SK-N-SH treated with all-trans-retinoic acid at 6 μM for 48 hours (cell line): ENCODE measurements at regions not wholly inside any gene's neighbourhood (a gene's known extent, or its start where the extent isn't known, plus 50 kb on each side); places are given as distances from the start of the nearest gene placed in this dataset.

Experiments used
- ATAC-seq: fragments of 200-7000 bp; cut with Tn5 transposase; 3 replicates; pipeline ENCODE4 v1.9.1; 2020; ENCODE audit warnings: mild to moderate bottlenecking, moderate library complexity
- ARNTL ChIP-seq: fragments of 450-650 bp; formaldehyde crosslinking; IDR thresholded peaks from 2 replicates; pipeline ENCODE4 v1.5.0; 2020; ENCODE audit warnings: low read depth, mild to moderate bottlenecking, moderate library complexity, borderline replicate concordance
- CSDC2 ChIP-seq: fragments of 250-450 bp; sonication (Bioruptor Pico); IDR thresholded peaks from 2 replicates; pipeline ENCODE4 v1.5.0; 2020; ENCODE audit warnings: mild to moderate bottlenecking, moderate library complexity
- CSRNP3 ChIP-seq: fragments of 250-450 bp; sonication (Bioruptor Pico); IDR thresholded peaks from 2 replicates; pipeline ENCODE4 v1.5.1; 2021; ENCODE audit warnings: mild to moderate bottlenecking, moderate library complexity
- ESRRG ChIP-seq: fragments of 250-450 bp; sonication (Bioruptor Pico); IDR thresholded peaks from 2 replicates; pipeline ENCODE4 v1.6.1; 2021; ENCODE audit warnings: mild to moderate bottlenecking
- GLIS3 ChIP-seq: fragments of 250-450 bp; sonication (Bioruptor Pico); IDR thresholded peaks from 2 replicates; pipeline ENCODE4 v1.5.0; 2020; ENCODE audit warnings: mild to moderate bottlenecking, moderate library complexity
- OSR1 ChIP-seq: fragments of 250-450 bp; sonication (Bioruptor Pico); IDR thresholded peaks from 2 replicates; pipeline ENCODE4 v1.8.0; 2022; ENCODE audit warnings: moderate library complexity, mild to moderate bottlenecking, inconsistent platforms
- POU6F1 ChIP-seq: fragments of 250-450 bp; sonication (Bioruptor Pico); IDR thresholded peaks from 2 replicates; pipeline ENCODE4 v1.8.0; 2021; ENCODE audit warnings: low read depth, mild to moderate bottlenecking, moderate library complexity, borderline replicate concordance
- RARB ChIP-seq: fragments of 250-450 bp; sonication (Bioruptor Pico); IDR thresholded peaks from 2 replicates; pipeline ENCODE4 v1.8.0; 2021; ENCODE audit warnings: mild to moderate bottlenecking, moderate library complexity
- SNAI2 ChIP-seq: fragments of 250-450 bp; sonication (Bioruptor Pico); IDR thresholded peaks from 2 replicates; pipeline ENCODE4 v1.5.0; 2020; ENCODE audit warnings: mild to moderate bottlenecking, moderate library complexity
- TCF4 ChIP-seq: fragments of 250-450 bp; sonication (Bioruptor Pico); IDR thresholded peaks from 2 replicates; pipeline ENCODE4 v1.8.0; 2021; ENCODE audit warnings: mild to moderate bottlenecking, moderate library complexity, borderline replicate concordance
- TOX ChIP-seq: fragments of 250-450 bp; sonication (Bioruptor Pico); IDR thresholded peaks from 2 replicates; pipeline ENCODE4 v1.8.0; 2021; ENCODE audit warnings: mild to moderate bottlenecking, moderate library complexity, borderline replicate concordance
- ZC3H10 ChIP-seq: fragments of 250-450 bp; sonication (Bioruptor Pico); IDR thresholded peaks from 2 replicates; pipeline ENCODE4 v1.5.1; 2021; ENCODE audit warnings: mild to moderate bottlenecking, moderate library complexity
- ZFP3 ChIP-seq: fragments of 250-450 bp; sonication (Bioruptor Pico); IDR thresholded peaks from 2 replicates; pipeline ENCODE4 v1.5.0; 2020; ENCODE audit warnings: mild to moderate bottlenecking, moderate library complexity
- ZFP30 ChIP-seq: fragments of 450-650 bp; formaldehyde crosslinking; IDR thresholded peaks from 2 replicates; pipeline ENCODE4 v1.5.0; 2022; ENCODE audit warnings: mild to moderate bottlenecking, moderate library complexity
- ZNF565 ChIP-seq: fragments of 450-650 bp; formaldehyde crosslinking; conservative IDR thresholded peaks from 2 replicates; pipeline ENCODE4 v1.5.0; 2020; ENCODE audit warnings: low read depth, mild to moderate bottlenecking, moderate library complexity
- ZNF8 ChIP-seq: fragments of 450-650 bp; formaldehyde crosslinking; IDR thresholded peaks from 2 replicates; pipeline ENCODE4 v1.5.0; 2020; ENCODE audit warnings: mild to moderate bottlenecking, moderate library complexity
- TF ChIP-seq, protein P1 (sequence below): fragments of 250-450 bp; sonication (Bioruptor Pico); IDR thresholded peaks from 2 replicates; pipeline ENCODE4 v1.5.0; 2020; ENCODE audit warnings: mild to moderate bottlenecking, moderate library complexity
- TF ChIP-seq, protein P2 (sequence below): fragments of 250-450 bp; sonication (Bioruptor Pico); IDR thresholded peaks from 2 replicates; pipeline ENCODE4 v1.8.0; 2020; ENCODE audit warnings: mild to moderate bottlenecking, moderate library complexity, borderline replicate concordance
- TF ChIP-seq, protein P3 (sequence below): fragments of 250-450 bp; sonication (Bioruptor Pico); IDR thresholded peaks from 2 replicates; pipeline ENCODE4 v1.5.1; 2020; ENCODE audit warnings: low read depth, mild to moderate bottlenecking, moderate library complexity

- TF ChIP-seq OSR1 (CRISPR knock-in tag) = no peak
Measured at GRCh38 chr4:29948451-29948850, 771.7 kb upstream of the PCDH7 start (continued).

DNA sequence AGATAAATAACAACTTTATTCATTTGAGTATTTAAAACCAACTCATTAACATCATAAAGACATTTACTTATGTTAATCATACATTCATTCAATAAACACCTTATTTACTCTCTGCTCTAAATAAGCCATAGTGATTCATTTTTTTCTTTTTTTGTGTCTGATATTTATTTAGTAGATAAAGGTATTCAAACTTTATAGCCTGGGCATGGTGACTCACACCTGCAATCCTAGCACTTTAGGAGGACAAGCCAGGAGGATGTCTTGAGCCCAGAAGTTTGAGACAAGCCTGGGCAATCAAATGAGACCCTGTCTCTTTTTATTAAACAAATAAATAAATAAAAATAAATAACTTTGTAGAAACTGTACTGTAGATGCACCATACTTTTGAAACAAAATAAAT lies 771.3 kb upstream of the PCDH7 start:
- TF ChIP-seq, protein P1, sequence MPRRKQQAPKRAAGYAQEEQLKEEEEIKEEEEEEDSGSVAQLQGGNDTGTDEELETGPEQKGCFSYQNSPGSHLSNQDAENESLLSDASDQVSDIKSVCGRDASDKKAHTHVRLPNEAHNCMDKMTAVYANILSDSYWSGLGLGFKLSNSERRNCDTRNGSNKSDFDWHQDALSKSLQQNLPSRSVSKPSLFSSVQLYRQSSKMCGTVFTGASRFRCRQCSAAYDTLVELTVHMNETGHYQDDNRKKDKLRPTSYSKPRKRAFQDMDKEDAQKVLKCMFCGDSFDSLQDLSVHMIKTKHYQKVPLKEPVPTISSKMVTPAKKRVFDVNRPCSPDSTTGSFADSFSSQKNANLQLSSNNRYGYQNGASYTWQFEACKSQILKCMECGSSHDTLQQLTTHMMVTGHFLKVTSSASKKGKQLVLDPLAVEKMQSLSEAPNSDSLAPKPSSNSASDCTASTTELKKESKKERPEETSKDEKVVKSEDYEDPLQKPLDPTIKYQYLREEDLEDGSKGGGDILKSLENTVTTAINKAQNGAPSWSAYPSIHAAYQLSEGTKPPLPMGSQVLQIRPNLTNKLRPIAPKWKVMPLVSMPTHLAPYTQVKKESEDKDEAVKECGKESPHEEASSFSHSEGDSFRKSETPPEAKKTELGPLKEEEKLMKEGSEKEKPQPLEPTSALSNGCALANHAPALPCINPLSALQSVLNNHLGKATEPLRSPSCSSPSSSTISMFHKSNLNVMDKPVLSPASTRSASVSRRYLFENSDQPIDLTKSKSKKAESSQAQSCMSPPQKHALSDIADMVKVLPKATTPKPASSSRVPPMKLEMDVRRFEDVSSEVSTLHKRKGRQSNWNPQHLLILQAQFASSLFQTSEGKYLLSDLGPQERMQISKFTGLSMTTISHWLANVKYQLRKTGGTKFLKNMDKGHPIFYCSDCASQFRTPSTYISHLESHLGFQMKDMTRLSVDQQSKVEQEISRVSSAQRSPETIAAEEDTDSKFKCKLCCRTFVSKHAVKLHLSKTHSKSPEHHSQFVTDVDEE (CRISPR knock-in tag) = no peak
- TF ChIP-seq CSDC2 (CRISPR knock-in tag) = no peak
- no peak for ATAC-seq

- TF ChIP-seq TCF4 (CRISPR knock-in tag) (no peak), ZC3H10 (no peak), ESRRG (CRISPR knock-in tag) (no peak)
- TF ChIP-seq, protein P1 (CRISPR knock-in tag) = no peak
- ATAC-seq = no peak
Measured at GRCh38 chr4:29966386-29966785, 753.8 kb upstream of the PCDH7 start.

DNA sequence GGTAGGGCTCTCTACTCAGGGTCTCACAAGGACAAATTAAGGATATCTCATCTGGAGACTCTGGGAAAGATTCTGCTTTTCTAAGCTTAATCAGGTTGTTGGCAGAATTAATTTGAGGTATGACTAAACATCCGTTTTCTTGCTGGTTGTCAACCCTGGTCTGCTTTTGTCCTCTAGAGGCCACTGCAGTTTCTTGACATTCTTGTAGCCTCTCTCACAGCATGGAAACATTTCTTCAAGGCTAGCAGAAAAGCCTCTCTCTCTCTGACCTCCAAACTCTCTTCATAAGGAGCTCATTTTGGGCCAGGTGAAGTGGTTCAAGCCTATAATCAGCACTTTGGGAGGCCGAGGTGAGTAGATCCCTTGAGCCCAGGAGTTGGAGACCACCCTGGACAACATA lies 749.5 kb upstream of the PCDH7 start:
- no peak for ATAC-seq
- TF ChIP-seq ZC3H10 (no peak), ZNF565 (no peak), SNAI2 (CRISPR knock-in tag) (no peak), RARB (CRISPR knock-in tag) (no peak), ESRRG (CRISPR knock-in tag) (no peak), ZFP30 (CRISPR knock-in tag) (no peak)

- no peak for ATAC-seq
- TF ChIP-seq, protein P2, sequence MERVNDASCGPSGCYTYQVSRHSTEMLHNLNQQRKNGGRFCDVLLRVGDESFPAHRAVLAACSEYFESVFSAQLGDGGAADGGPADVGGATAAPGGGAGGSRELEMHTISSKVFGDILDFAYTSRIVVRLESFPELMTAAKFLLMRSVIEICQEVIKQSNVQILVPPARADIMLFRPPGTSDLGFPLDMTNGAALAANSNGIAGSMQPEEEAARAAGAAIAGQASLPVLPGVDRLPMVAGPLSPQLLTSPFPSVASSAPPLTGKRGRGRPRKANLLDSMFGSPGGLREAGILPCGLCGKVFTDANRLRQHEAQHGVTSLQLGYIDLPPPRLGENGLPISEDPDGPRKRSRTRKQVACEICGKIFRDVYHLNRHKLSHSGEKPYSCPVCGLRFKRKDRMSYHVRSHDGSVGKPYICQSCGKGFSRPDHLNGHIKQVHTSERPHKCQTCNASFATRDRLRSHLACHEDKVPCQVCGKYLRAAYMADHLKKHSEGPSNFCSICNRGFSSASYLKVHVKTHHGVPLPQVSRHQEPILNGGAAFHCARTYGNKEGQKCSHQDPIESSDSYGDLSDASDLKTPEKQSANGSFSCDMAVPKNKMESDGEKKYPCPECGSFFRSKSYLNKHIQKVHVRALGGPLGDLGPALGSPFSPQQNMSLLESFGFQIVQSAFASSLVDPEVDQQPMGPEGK (CRISPR knock-in tag) = no peak
- no peak for TF ChIP-seq ZFP3 (CRISPR knock-in tag)
- TF ChIP-seq CSDC2 (CRISPR knock-in tag) = no peak
- no peak for TF ChIP-seq ZNF565
- TF ChIP-seq TOX (CRISPR knock-in tag) = no peak
- TF ChIP-seq ZC3H10 = no peak
- no peak for TF ChIP-seq ARNTL (CRISPR knock-in tag)
- TF ChIP-seq, protein P3, sequence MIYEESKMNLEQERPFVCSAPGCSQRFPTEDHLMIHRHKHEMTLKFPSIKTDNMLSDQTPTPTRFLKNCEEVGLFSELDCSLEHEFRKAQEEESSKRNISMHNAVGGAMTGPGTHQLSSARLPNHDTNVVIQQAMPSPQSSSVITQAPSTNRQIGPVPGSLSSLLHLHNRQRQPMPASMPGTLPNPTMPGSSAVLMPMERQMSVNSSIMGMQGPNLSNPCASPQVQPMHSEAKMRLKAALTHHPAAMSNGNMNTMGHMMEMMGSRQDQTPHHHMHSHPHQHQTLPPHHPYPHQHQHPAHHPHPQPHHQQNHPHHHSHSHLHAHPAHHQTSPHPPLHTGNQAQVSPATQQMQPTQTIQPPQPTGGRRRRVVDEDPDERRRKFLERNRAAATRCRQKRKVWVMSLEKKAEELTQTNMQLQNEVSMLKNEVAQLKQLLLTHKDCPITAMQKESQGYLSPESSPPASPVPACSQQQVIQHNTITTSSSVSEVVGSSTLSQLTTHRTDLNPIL (CRISPR knock-in tag) = no peak
- TF ChIP-seq POU6F1 (CRISPR knock-in tag) = no peak
- no peak for TF ChIP-seq SNAI2 (CRISPR knock-in tag)
- TF ChIP-seq ZNF8 (CRISPR knock-in tag) = no peak
- no peak for TF ChIP-seq GLIS3 (CRISPR knock-in tag)
- no peak for TF ChIP-seq OSR1 (CRISPR knock-in tag)
- TF ChIP-seq CSRNP3 (CRISPR knock-in tag) = no peak
- no peak for TF ChIP-seq TCF4 (CRISPR knock-in tag)
- TF ChIP-seq ESRRG (CRISPR knock-in tag) = no peak
- TF ChIP-seq RARB (CRISPR knock-in tag) = no peak
- TF ChIP-seq, all 23 proteins: peak for 0
Measured at GRCh38 chr4:29972121-29972520, 748.0 kb upstream of the PCDH7 start.
